ENCODE measurements at regions not wholly inside any gene's neighbourhood (a gene's known extent, or its start where the extent isn't known, plus 50 kb on each side); places are given as distances from the start of the nearest gene placed in this dataset.

DNA sequence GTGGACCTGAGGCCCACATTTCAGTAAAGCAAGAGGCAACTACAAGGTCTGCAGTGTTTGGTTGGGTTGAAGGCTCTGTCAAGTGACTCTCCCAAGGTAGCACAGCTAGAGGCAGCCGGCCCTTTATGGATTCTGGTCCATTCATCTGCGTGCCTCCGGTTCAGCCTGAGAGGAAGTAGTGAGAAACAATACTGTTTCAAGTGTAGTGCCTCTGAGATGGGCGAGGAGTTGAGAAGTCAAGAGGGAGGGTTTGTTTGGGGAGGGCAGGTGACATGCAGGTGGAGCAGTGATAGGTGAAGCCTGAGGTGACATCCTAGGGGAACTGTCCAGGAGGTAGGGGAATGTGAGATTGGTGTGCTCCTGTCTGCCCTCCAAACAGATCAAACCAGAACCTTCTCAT is 933.5 kb downstream of the VRK1 start:
- no peak for DNase-seq (ENCODE audit: extremely low spot score)
- H3K36me3 ChIP-seq: no peaks in the 10 kb centered on the region
- H3K27ac ChIP-seq (replicated peaks in 1 of 4): no peak overlapping the region
- H3K4me3 ChIP-seq: no peak overlapping the region
- intact Hi-C loops (cut with DNase I): no loop called here
- H3K27me3 ChIP-seq: no peaks in the 10 kb centered on the region
- H3K9me3 ChIP-seq: no peaks in the 10 kb centered on the region
- TF ChIP-seq POLR2AphosphoS5 (IDR thresholded peaks at IDR 0.05) (no peak), POLR2A (IDR thresholded peaks at IDR 0.05; ENCODE audit: low read depth) (no peak), EP300 (IDR thresholded peaks at IDR 0.05) (no peak)
- H3K4me1 ChIP-seq: no peaks in the 10 kb centered on the region
- WGBS: 91% methylated on average over 4 of the region's 4 CpGs

- no peak overlapping the region for H3K4me3 ChIP-seq
- TF ChIP-seq POLR2AphosphoS5 (IDR thresholded peaks at IDR 0.05): no peak
- TF ChIP-seq POLR2A (IDR thresholded peaks at IDR 0.05; ENCODE audit: low read depth): no peak
- TF ChIP-seq CTCF (IDR thresholded peaks at IDR 0.05): no peak
- no peak for TF ChIP-seq EP300 (IDR thresholded peaks at IDR 0.05)
- H3K27me3 ChIP-seq: no peaks in the 10 kb centered on the region
- H3K4me1 ChIP-seq: no peaks in the 10 kb centered on the region
- WGBS: 81% methylated on average over 2 of the region's 2 CpGs
- H3K36me3 ChIP-seq: no peaks in the 10 kb centered on the region
- no peaks in the 10 kb centered on the region for H3K9me3 ChIP-seq
- H3K27ac ChIP-seq (replicated peaks in 1 of 4): no peak overlapping the region
- intact Hi-C loops (cut with DNase I): no loop called here
- no peak for DNase-seq (ENCODE audit: extremely low spot score)
Observed at GRCh38 chr14:97731800-97732199, 934.6 kb downstream of the VRK1 start.

DNA sequence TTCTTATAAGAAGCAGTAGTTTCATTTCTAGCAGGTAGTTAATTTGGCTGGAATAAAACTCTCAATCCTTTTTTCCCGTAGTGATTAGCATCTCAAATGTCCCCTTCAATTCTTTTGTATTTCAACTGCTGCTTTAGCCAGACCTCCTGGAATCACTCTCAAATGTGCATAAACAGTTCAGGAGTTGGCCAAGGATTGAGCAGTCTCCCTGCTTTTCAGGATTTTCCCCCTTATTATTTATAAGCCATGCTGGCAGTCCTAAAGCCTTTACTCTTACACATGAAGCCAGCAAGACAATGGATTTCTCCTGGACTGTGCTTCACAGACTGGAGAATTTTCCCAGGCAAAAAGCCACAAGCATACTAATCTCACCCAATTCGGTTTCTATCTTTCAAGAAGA is 950.1 kb downstream of the VRK1 start:
- DNase-seq (ENCODE audit: extremely low spot score): no peak
- WGBS: 14% methylated on average over 2 of the region's 2 CpGs
- H3K27me3 ChIP-seq: no peaks in the 10 kb centered on the region
- TF ChIP-seq CTCF (IDR thresholded peaks at IDR 0.05) (no peak), EP300 (IDR thresholded peaks at IDR 0.05) (no peak), POLR2AphosphoS5 (IDR thresholded peaks at IDR 0.05) (no peak), POLR2A (IDR thresholded peaks at IDR 0.05; ENCODE audit: low read depth) (no peak)
- no peak overlapping the region for H3K27ac ChIP-seq (replicated peaks in 1 of 4)
- no peaks in the 10 kb centered on the region for H3K36me3 ChIP-seq
- peaks cover 0 to 4% (median 0%) of the 10 kb centered on the region in 4 donors for H3K9me3 ChIP-seq
- no peak overlapping the region for H3K4me3 ChIP-seq
- no peaks in the 10 kb centered on the region for H3K4me1 ChIP-seq
- intact Hi-C loops (cut with DNase I): no loop called here

GRCh38 chr14:97748616-97749015 is 951.4 kb downstream of the VRK1 start:
- TF ChIP-seq POLR2AphosphoS5 (IDR thresholded peaks at IDR 0.05): no peak
- TF ChIP-seq POLR2A (IDR thresholded peaks at IDR 0.05; ENCODE audit: low read depth): no peak
- peaks cover 0 to 4% (median 0%) of the 10 kb centered on the region in 4 donors for H3K9me3 ChIP-seq
- no peak overlapping the region for H3K27ac ChIP-seq (replicated peaks in 1 of 4)
- H3K4me3 ChIP-seq: no peak overlapping the region
- no peaks in the 10 kb centered on the region for H3K27me3 ChIP-seq
- WGBS: 73% methylated on average over 5 of the region's 5 CpGs
- no peak for DNase-seq (ENCODE audit: extremely low spot score)
- H3K36me3 ChIP-seq: no peaks in the 10 kb centered on the region
- intact Hi-C loops (cut with DNase I): no loop called here
- H3K4me1 ChIP-seq: no peaks in the 10 kb centered on the region

- Histone ChIP-seq H3K4me1 (no peaks in the 10 kb centered on the region), H3K36me3 (no peaks in the 10 kb centered on the region), H3K27me3 (peaks cover 0 to 6% (median 0%) of the 10 kb centered on the region in 4 donors), H3K9me3 (no peaks in the 10 kb centered on the region), H3K4me3 (no peak overlapping the region), H3K27ac (replicated peaks in 1 of 4) (no peak overlapping the region)
- DNase-seq (ENCODE audit: extremely low spot score): no peak
- intact Hi-C loops (cut with DNase I): no loop called here
- WGBS: 69% methylated on average over 6 of the region's 6 CpGs
- TF ChIP-seq POLR2A (IDR thresholded peaks at IDR 0.05; ENCODE audit: low read depth) (no peak), POLR2AphosphoS5 (IDR thresholded peaks at IDR 0.05) (no peak), EP300 (IDR thresholded peaks at IDR 0.05) (no peak), CTCF (IDR thresholded peaks at IDR 0.05) (no peak)
Observed at GRCh38 chr14:97757491-97757890, 960.3 kb downstream of the VRK1 start.

DNA sequence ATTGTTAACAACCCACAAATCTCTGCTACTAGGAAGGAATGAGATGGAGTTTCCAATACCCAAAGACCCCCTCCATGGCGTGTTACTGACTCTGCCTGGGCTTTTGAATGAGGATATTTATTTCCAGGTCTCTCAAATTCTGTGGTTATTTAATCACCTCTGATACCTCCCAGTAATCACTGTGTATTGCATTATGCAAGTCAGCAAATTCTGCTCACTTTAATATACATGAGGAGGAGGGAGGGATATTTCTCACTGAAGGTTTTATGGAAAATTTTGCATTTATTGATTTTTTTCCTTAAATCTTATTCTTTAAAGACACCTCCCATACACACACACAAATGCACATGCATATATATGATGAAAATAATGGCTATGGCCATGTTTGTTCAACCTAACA is 962.9 kb downstream of the VRK1 start:
- intact Hi-C loops (cut with DNase I): no loop called here
- Histone ChIP-seq H3K36me3 (no peaks in the 10 kb centered on the region), H3K4me1 (no peaks in the 10 kb centered on the region), H3K9me3 (no peaks in the 10 kb centered on the region), H3K4me3 (no peak overlapping the region), H3K27ac (replicated peaks in 1 of 4) (no peak overlapping the region), H3K27me3 (peaks cover 0 to 6% (median 0%) of the 10 kb centered on the region in 4 donors)
- 76% methylated on average over 1 of the region's 1 CpG for WGBS
- TF ChIP-seq CTCF (IDR thresholded peaks at IDR 0.05) (no peak), EP300 (IDR thresholded peaks at IDR 0.05) (no peak), POLR2A (IDR thresholded peaks at IDR 0.05; ENCODE audit: low read depth) (no peak), POLR2AphosphoS5 (IDR thresholded peaks at IDR 0.05) (no peak)
- DNase-seq (ENCODE audit: extremely low spot score): no peak
